ENCODE measurements at regions not wholly inside any gene's neighbourhood (a gene's known extent, or its start where the extent isn't known, plus 50 kb on each side); places are given as distances from the start of the nearest gene placed in this dataset.
"Not testable (repeated sequence)": the region's sequence is repeated elsewhere in the genome, so short reads cannot be mapped to it uniquely, and the experiment has no call there.

GRCh38 chr5:98227489-98227888 is 546.0 kb upstream of the RGMB start:
- no peaks in the 10 kb centered on the region for H4K20me1 ChIP-seq (ENCODE audit: insufficient read depth)
- no peak overlapping the region for H3K27ac ChIP-seq (ENCODE audit: low read length)
- no peaks in the 10 kb centered on the region for H3K36me3 ChIP-seq (ENCODE audit: insufficient read depth, low read length)
- H3K9ac ChIP-seq (ENCODE audit: low read length): no peak overlapping the region
- H3K4me2 ChIP-seq (ENCODE audit: low read length): no peak overlapping the region
- no peaks in the 10 kb centered on the region for H3K79me2 ChIP-seq (replicated peaks; ENCODE audit: insufficient read depth, low read length)
- H3K9me3 ChIP-seq (ENCODE audit: low read length): no peaks in the 10 kb centered on the region
- no peak overlapping the region for H2AFZ ChIP-seq (ENCODE audit: low read depth, low read length)
- no peaks in the 10 kb centered on the region for H3K27me3 ChIP-seq (ENCODE audit: insufficient read depth, low read depth, low read length)
- H3K9me2 ChIP-seq (ENCODE audit: insufficient read depth, low read length): no peaks in the 10 kb centered on the region
- H3K4me3 ChIP-seq (ENCODE audit: low read length): no peak overlapping the region
- no peaks in the 10 kb centered on the region for H3F3A ChIP-seq (ENCODE audit: insufficient read depth, low read length, poor library complexity, severe bottlenecking)
- TF ChIP-seq MXI1 (conservative IDR thresholded peaks at IDR 0.05; ENCODE audit: poor library complexity, severe bottlenecking) (no peak), TAF1 (IDR thresholded peaks at IDR 0.05; ENCODE audit: low read depth) (no peak), CTCF (IDR thresholded peaks at IDR 0.05; ENCODE audit: poor library complexity, severe bottlenecking) (no peak)

- no peak overlapping the region for H2AFZ ChIP-seq (ENCODE audit: low read depth, low read length)
- no peak overlapping the region for H3K4me3 ChIP-seq (ENCODE audit: low read length)
- no peak for TF ChIP-seq EZH2 (IDR thresholded peaks at IDR 0.05; ENCODE audit: borderline replicate concordance, insufficient read depth, low read length, poor library complexity, severe bottlenecking)
- TF ChIP-seq RAD21 (conservative IDR thresholded peaks at IDR 0.05): no peak
- no peak for TF ChIP-seq SMC3 (conservative IDR thresholded peaks at IDR 0.05; ENCODE audit: poor library complexity)
- no peak for TF ChIP-seq MXI1 (conservative IDR thresholded peaks at IDR 0.05; ENCODE audit: poor library complexity, severe bottlenecking)
- no peak for TF ChIP-seq CTCF (IDR thresholded peaks at IDR 0.05; ENCODE audit: poor library complexity, severe bottlenecking)
- no peak for TF ChIP-seq EP300 (conservative IDR thresholded peaks at IDR 0.05; ENCODE audit: poor library complexity, severe bottlenecking)
- no peak for TF ChIP-seq REST (IDR thresholded peaks at IDR 0.05; ENCODE audit: borderline replicate concordance)
- TF ChIP-seq TAF1 (IDR thresholded peaks at IDR 0.05; ENCODE audit: low read depth): no peak
- TF ChIP-seq POLR2AphosphoS5 (IDR thresholded peaks at IDR 0.05): no peak
- no peaks in the 10 kb centered on the region for H3K79me2 ChIP-seq (replicated peaks; ENCODE audit: insufficient read depth, low read length)
- H3K36me3 ChIP-seq (ENCODE audit: insufficient read depth, low read length): no peaks in the 10 kb centered on the region
- H3F3A ChIP-seq (ENCODE audit: insufficient read depth, low read length, poor library complexity, severe bottlenecking): no peaks in the 10 kb centered on the region
- H3K27me3 ChIP-seq (ENCODE audit: insufficient read depth, low read depth, low read length): no peaks in the 10 kb centered on the region
- H3K9me2 ChIP-seq (ENCODE audit: insufficient read depth, low read length): no peaks in the 10 kb centered on the region
- no peak overlapping the region for H3K27ac ChIP-seq (ENCODE audit: low read length)
- no peak overlapping the region for H3K4me2 ChIP-seq (ENCODE audit: low read length)
- no peak overlapping the region for H3K9ac ChIP-seq (ENCODE audit: low read length)
- no peaks in the 10 kb centered on the region for H3K9me3 ChIP-seq (ENCODE audit: low read length)
- no peaks in the 10 kb centered on the region for H4K20me1 ChIP-seq (ENCODE audit: insufficient read depth)
These were observed 542.4 kb upstream of the RGMB start for GRCh38 chr5:98231089-98231488.

- not testable (repeated sequence) for H2AFZ ChIP-seq (ENCODE audit: low read depth, low read length); H3K4me2 ChIP-seq (ENCODE audit: low read length); H3K79me2 ChIP-seq (replicated peaks; ENCODE audit: insufficient read depth, low read length); H4K20me1 ChIP-seq (ENCODE audit: insufficient read depth); H3K4me3 ChIP-seq (ENCODE audit: low read length); H3K9me2 ChIP-seq (ENCODE audit: insufficient read depth, low read length); H3K9ac ChIP-seq (ENCODE audit: low read length); H3K27me3 ChIP-seq (ENCODE audit: insufficient read depth, low read depth, low read length); H3K27ac ChIP-seq (ENCODE audit: low read length); H3K9me3 ChIP-seq (ENCODE audit: low read length); H3F3A ChIP-seq (ENCODE audit: insufficient read depth, low read length, poor library complexity, severe bottlenecking); H3K36me3 ChIP-seq (ENCODE audit: insufficient read depth, low read length)
These were observed 535.7 kb upstream of the RGMB start for GRCh38 chr5:98237794-98238193.
